ENCODE measurements at regions not wholly inside any gene's neighbourhood (a gene's known extent, or its start where the extent isn't known, plus 50 kb on each side); places are given as distances from the start of the nearest gene placed in this dataset.
"Not testable (repeated sequence)": the region's sequence is repeated elsewhere in the genome, so short reads cannot be mapped to it uniquely, and the experiment has no call there.

DNA sequence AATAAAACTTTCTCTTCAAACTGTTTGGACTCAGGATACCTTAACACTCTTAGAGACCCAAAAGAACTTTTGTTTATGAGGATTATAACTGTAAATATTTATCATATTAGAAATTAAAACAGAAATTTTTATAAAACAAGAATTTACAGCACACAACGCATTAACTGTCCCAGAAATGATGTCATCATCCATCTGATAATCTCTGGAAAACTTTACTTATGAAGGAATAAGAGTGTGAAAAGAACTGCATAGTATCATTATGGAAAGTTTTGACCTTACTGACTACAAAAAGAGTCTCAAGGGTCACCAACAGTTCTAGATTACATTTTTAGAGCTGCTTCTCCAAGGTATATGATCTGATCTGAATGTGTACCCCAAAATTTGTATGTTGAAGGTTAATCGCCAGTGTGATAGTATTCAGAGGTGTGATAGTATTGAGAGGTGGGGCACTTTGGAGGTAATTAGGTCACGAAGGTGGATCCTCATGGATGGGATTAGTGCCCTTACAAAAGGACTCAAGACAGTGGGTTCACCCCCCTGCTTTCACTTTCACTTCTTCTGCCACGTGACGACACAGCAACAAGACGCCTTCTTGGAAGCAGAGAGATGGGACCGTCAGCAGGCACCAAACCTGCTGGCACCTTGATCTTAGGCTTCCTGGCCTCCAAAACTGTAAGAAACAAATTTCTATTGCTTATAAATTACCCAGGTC is 95.7 kb upstream of the NR5A2 start:
- H3K9me3 ChIP-seq (ENCODE audit: control insufficient read depth, low read length): no peaks in the 10 kb centered on the region
- no peak overlapping the region for H3K27ac ChIP-seq (ENCODE audit: insufficient read depth, low read depth, low read length, poor library complexity, severe bottlenecking)
- 86 to 88% methylated on average over 6 to 7 of the region's 7 CpGs for WGBS, 2 experiments
- H3K4me1 ChIP-seq (ENCODE audit: control insufficient read depth, insufficient read depth, low read length): no peaks in the 10 kb centered on the region
- no peaks in the 10 kb centered on the region for H3K27me3 ChIP-seq (ENCODE audit: control insufficient read depth, insufficient read depth, low read length, poor library complexity, severe bottlenecking)
- H3K36me3 ChIP-seq (ENCODE audit: control insufficient read depth, insufficient read depth, low read length): no peaks in the 10 kb centered on the region
- no peak overlapping the region for H3K4me3 ChIP-seq (ENCODE audit: insufficient read depth, low read depth, low read length)

DNA sequence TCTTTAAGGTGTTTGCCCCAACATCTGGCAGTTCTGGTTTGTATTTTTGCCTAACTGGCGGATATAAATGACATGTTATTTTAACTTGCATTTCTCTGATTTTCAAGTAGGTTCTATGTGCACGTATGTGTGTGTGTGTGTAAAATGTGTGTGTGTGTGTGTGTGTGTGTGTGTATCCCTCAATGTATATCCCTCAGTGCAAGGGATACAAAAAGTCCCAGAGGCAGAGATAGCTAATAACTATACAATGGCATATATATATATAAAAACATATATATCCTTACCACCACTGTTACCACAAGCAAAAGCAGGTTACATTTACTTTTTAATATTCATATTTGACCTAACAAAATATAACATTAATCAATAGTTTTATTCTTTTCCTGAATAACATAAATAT is 95.0 kb upstream of the NR5A2 start:
- Histone ChIP-seq H3K4me1 (ENCODE audit: control insufficient read depth, insufficient read depth, low read length) (no peaks in the 10 kb centered on the region), H3K36me3 (ENCODE audit: control insufficient read depth, insufficient read depth, low read length) (no peaks in the 10 kb centered on the region), H3K27ac (ENCODE audit: insufficient read depth, low read depth, low read length, poor library complexity, severe bottlenecking) (no peak overlapping the region), H3K4me3 (ENCODE audit: insufficient read depth, low read depth, low read length) (no peak overlapping the region), H3K9me3 (ENCODE audit: control insufficient read depth, low read length) (no peaks in the 10 kb centered on the region), H3K27me3 (ENCODE audit: control insufficient read depth, insufficient read depth, low read length, poor library complexity, severe bottlenecking) (no peaks in the 10 kb centered on the region)
- WGBS, 2 experiments: 86 to 100% methylated on average over 2 of the region's 2 CpGs

DNA sequence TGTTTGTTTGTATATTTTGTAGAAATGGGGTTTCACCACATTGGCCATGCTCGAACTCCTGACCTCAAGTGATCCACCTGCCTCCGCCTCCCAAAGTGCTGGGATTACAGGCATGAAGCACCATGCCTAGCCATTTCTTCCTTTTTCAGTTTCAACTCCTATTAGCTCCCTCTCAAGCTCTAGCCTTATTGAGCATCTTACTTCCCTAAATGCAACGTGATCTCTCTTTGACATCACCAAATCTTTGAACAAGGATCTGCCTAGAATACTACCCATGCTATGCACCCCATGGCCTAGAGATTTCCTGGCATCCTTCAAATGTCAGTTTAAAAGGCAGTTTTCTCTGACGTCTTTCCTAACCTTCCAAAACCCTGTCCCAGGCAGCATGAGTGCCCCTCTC is 91.1 kb upstream of the NR5A2 start:
- no peaks in the 10 kb centered on the region for H3K4me1 ChIP-seq (ENCODE audit: control insufficient read depth, insufficient read depth, low read length)
- WGBS, 2 experiments: 89 to 90% methylated on average over 4 of the region's 4 CpGs

DNA sequence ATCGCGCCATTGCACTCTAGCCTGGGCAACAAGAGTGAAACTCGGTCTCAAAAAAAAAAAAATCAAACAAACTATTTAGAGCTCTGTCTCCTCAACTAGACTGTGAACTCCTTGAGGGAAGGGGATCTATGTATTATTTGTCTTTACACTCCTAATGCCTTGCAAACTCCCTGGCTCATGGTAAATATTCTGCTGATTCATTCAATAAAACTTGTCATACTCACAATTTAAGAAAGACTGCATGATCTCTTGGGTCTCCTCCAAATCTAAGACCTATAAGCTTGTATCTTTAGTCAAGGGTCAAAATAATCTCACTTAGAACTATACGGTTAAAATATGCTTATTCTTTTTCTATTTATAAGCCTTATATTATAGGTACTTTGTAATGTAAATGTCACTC is 90.3 kb upstream of the NR5A2 start:
- H3K9me3 ChIP-seq (ENCODE audit: control insufficient read depth, low read length): no peaks in the 10 kb centered on the region
- no peak overlapping the region for H3K27ac ChIP-seq (ENCODE audit: insufficient read depth, low read depth, low read length, poor library complexity, severe bottlenecking)
- H3K4me1 ChIP-seq (ENCODE audit: control insufficient read depth, insufficient read depth, low read length): no peaks in the 10 kb centered on the region
- WGBS, 2 experiments: 93 to 98% methylated on average over 3 of the region's 4 CpGs
- no peaks in the 10 kb centered on the region for H3K36me3 ChIP-seq (ENCODE audit: control insufficient read depth, insufficient read depth, low read length)
- no peaks in the 10 kb centered on the region for H3K27me3 ChIP-seq (ENCODE audit: control insufficient read depth, insufficient read depth, low read length, poor library complexity, severe bottlenecking)
- H3K4me3 ChIP-seq (ENCODE audit: insufficient read depth, low read depth, low read length): no peak overlapping the region

More for the DNA sequence above, 91.1 kb upstream of the NR5A2 start:
- Histone ChIP-seq H3K36me3 (ENCODE audit: control insufficient read depth, insufficient read depth, low read length) (no peaks in the 10 kb centered on the region), H3K27me3 (ENCODE audit: control insufficient read depth, insufficient read depth, low read length, poor library complexity, severe bottlenecking) (no peaks in the 10 kb centered on the region), H3K4me3 (ENCODE audit: insufficient read depth, low read depth, low read length) (no peak overlapping the region), H3K27ac (ENCODE audit: insufficient read depth, low read depth, low read length, poor library complexity, severe bottlenecking) (no peak overlapping the region), H3K9me3 (ENCODE audit: control insufficient read depth, low read length) (no peaks in the 10 kb centered on the region)

DNA sequence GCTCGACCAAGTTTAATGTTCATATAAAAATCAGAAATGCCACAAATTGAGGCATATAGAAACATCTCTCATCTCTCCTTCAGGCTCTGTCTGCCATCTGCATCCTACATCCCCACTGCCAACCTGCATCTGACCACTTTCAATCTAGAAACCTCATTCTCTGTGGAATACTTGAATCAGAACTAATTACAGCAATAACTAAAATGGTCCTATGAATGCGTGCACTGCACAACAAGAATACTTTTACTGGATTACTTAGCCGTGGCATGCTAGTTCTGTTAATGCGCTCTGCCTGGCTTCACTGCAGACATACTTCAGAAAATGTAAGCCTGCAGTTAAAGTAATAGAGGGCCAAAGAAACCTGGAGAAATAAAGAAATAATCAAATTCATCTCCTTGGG is 89.8 kb upstream of the NR5A2 start:
- H3K4me3 ChIP-seq (ENCODE audit: insufficient read depth, low read depth, low read length): no peak overlapping the region
- H3K9me3 ChIP-seq (ENCODE audit: control insufficient read depth, low read length): no peaks in the 10 kb centered on the region
- H3K4me1 ChIP-seq (ENCODE audit: control insufficient read depth, insufficient read depth, low read length): no peaks in the 10 kb centered on the region
- H3K36me3 ChIP-seq (ENCODE audit: control insufficient read depth, insufficient read depth, low read length): no peaks in the 10 kb centered on the region
- WGBS, 2 experiments: 92 to 96% methylated on average over 4 of the region's 4 CpGs
- no peak overlapping the region for H3K27ac ChIP-seq (ENCODE audit: insufficient read depth, low read depth, low read length, poor library complexity, severe bottlenecking)
- H3K27me3 ChIP-seq (ENCODE audit: control insufficient read depth, insufficient read depth, low read length, poor library complexity, severe bottlenecking): no peaks in the 10 kb centered on the region

DNA sequence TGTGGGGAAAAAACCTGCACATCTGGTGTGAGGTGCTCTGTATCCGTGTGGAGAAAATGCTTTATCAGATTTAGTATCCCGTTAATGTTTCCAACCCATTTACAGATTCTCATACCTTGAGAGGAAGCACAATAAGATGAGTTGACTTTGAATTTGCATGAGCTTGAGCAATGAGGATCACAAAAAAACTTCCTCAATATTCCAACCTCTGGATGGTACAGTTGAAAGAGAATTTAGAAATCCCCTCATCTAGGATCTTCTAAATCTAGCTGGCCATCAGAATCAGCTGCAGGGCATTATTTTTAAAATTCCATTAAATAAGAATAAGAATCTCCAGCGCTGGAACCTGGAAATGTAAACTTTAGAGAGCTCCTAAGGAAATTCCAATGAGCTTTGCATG is 82.5 kb upstream of the NR5A2 start:
- Histone ChIP-seq H3K4me1 (ENCODE audit: control insufficient read depth, insufficient read depth, low read length) (no peaks in the 10 kb centered on the region), H3K27me3 (ENCODE audit: control insufficient read depth, insufficient read depth, low read length, poor library complexity, severe bottlenecking) (no peaks in the 10 kb centered on the region), H3K9me3 (ENCODE audit: control insufficient read depth, low read length) (no peaks in the 10 kb centered on the region), H3K27ac (ENCODE audit: insufficient read depth, low read depth, low read length, poor library complexity, severe bottlenecking) (no peak overlapping the region), H3K36me3 (ENCODE audit: control insufficient read depth, insufficient read depth, low read length) (no peaks in the 10 kb centered on the region), H3K4me3 (ENCODE audit: insufficient read depth, low read depth, low read length) (no peak overlapping the region)
- WGBS, 2 experiments: 67 to 83% methylated on average over 2 to 3 of the region's 3 CpGs

GRCh38 chr1:199945591-199945990 is 81.9 kb upstream of the NR5A2 start:
- 84 to 88% methylated on average over 1 of the region's 1 CpG for WGBS, 2 experiments
- Histone ChIP-seq H3K4me3 (ENCODE audit: insufficient read depth, low read depth, low read length) (no peak overlapping the region), H3K9me3 (ENCODE audit: control insufficient read depth, low read length) (no peaks in the 10 kb centered on the region), H3K36me3 (ENCODE audit: control insufficient read depth, insufficient read depth, low read length) (no peaks in the 10 kb centered on the region), H3K27ac (ENCODE audit: insufficient read depth, low read depth, low read length, poor library complexity, severe bottlenecking) (no peak overlapping the region), H3K4me1 (ENCODE audit: control insufficient read depth, insufficient read depth, low read length) (no peaks in the 10 kb centered on the region), H3K27me3 (ENCODE audit: control insufficient read depth, insufficient read depth, low read length, poor library complexity, severe bottlenecking) (no peaks in the 10 kb centered on the region)

DNA sequence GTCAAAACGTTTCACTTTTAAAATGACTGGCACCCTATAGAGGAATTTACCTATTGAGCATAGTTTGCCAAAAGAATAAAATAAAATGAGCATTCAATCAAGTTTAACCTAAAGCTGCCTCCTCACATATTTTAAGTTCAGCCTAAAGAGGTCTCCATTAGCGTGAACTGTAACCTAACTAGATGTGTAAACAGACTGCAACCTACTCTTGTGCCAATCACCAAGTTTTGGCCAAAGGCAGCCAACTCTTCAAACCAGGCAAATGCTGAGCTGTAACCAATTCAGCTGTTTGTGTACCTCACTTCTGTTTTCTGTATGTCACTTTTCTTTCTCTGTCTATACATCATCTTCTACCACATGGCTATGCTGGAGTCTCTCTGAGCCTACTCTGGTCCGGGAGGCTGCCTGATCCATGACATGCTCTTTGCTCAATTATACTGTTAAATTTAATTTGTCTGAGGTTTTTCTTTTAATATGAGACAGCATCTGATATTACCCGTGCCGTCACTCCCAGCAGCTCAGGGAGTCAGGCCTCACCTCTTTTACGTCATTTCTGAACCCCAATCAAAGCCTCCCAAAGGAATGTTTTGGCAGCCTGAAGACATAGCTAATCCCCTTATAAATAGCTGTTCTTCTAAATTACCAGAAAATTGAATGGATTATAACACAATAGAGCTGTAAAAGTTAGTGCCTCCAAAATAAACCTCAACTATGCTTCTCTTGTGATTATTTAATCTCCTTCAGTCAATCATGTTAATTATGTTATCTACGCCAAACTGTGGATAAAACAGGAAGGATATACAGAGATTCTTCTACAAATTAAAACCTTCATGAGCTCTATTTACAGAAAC is 81.0 kb upstream of the NR5A2 start:
- Histone ChIP-seq H3K27me3 (ENCODE audit: control insufficient read depth, insufficient read depth, low read length, poor library complexity, severe bottlenecking) (no peaks in the 10 kb centered on the region), H3K36me3 (ENCODE audit: control insufficient read depth, insufficient read depth, low read length) (no peaks in the 10 kb centered on the region), H3K4me3 (ENCODE audit: insufficient read depth, low read depth, low read length) (no peak overlapping the region), H3K27ac (ENCODE audit: insufficient read depth, low read depth, low read length, poor library complexity, severe bottlenecking) (no peak overlapping the region), H3K9me3 (ENCODE audit: control insufficient read depth, low read length) (no peaks in the 10 kb centered on the region), H3K4me1 (ENCODE audit: control insufficient read depth, insufficient read depth, low read length) (no peaks in the 10 kb centered on the region)
- 88 to 93% methylated on average over 7 of the region's 7 CpGs for WGBS, 2 experiments

DNA sequence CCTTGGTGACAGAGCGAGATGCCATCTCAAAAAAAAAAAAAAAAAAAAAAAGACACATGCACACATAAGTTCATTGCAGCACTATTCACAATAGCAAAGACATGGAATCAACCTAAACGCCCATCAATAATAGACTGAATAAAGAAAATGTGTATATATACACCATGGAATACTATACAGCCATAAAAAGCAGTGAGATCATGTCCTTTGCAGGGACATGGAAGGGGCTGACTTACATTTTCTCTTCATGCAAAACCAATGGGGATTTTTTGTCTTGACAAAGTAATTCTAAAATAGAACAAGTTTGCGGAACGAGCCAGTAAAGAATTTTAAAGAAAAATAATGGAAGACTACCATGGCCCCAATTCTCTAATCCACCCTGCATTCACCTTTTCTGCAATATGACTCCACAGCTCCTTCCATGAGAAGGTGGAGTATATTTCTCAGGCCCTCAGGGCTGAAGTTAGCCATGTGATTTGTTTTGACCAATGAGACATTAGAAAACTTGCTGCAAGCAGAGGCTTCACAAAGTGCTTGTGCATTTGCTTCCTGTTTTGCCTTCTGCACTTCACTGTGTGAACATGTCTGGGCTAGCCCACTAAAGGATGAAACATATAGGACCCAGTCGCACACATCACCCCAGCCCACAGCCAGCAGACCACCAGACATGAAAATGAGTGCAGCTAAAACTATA is 78.8 kb upstream of the NR5A2 start:
- no peak overlapping the region for H3K27ac ChIP-seq (ENCODE audit: insufficient read depth, low read depth, low read length, poor library complexity, severe bottlenecking)
- no peaks in the 10 kb centered on the region for H3K36me3 ChIP-seq (ENCODE audit: control insufficient read depth, insufficient read depth, low read length)
- H3K27me3 ChIP-seq (ENCODE audit: control insufficient read depth, insufficient read depth, low read length, poor library complexity, severe bottlenecking): no peaks in the 10 kb centered on the region
- 92 to 97% methylated on average over 3 to 4 of the region's 5 CpGs for WGBS, 2 experiments
- no peak overlapping the region for H3K4me3 ChIP-seq (ENCODE audit: insufficient read depth, low read depth, low read length)
- no peaks in the 10 kb centered on the region for H3K9me3 ChIP-seq (ENCODE audit: control insufficient read depth, low read length)
- H3K4me1 ChIP-seq (ENCODE audit: control insufficient read depth, insufficient read depth, low read length): no peaks in the 10 kb centered on the region

GRCh38 chr1:199951005-199951404 is 76.5 kb upstream of the NR5A2 start:
- not testable (repeated sequence) for H3K4me3 ChIP-seq (ENCODE audit: insufficient read depth, low read depth, low read length); H3K36me3 ChIP-seq (ENCODE audit: control insufficient read depth, insufficient read depth, low read length); H3K9me3 ChIP-seq (ENCODE audit: control insufficient read depth, low read length); H3K27me3 ChIP-seq (ENCODE audit: control insufficient read depth, insufficient read depth, low read length, poor library complexity, severe bottlenecking); H3K4me1 ChIP-seq (ENCODE audit: control insufficient read depth, insufficient read depth, low read length); H3K27ac ChIP-seq (ENCODE audit: insufficient read depth, low read depth, low read length, poor library complexity, severe bottlenecking)
- 95 to 97% methylated on average over 6 of the region's 6 CpGs for WGBS, 2 experiments

Measured in ectodermal cell (in vitro differentiated cells).